HFFc6 (cell line): ENCODE measurements at regions not wholly inside any gene's neighbourhood (a gene's known extent, or its start where the extent isn't known, plus 50 kb on each side); places are given as distances from the start of the nearest gene placed in this dataset.

Experiments used
- DNase-seq: peaks from one replicate; pipeline ENCODE4 v3.0.0-alpha.2; 2018
- H3K27ac Mint-ChIP-seq: 2 replicates; pipeline ENCODE4 v1.8.0; 2020; ENCODE audit warnings: mild to moderate bottlenecking, mixed read lengths
- H3K27me3 Mint-ChIP-seq: 2 replicates; pipeline ENCODE4 v1.8.0; 2021; ENCODE audit warnings: mild to moderate bottlenecking, moderate library complexity, mixed read lengths; ENCODE audit not compliant: insufficient read depth
- H3K36me3 Mint-ChIP-seq: 2 replicates; pipeline ENCODE4 v1.8.0; 2021; ENCODE audit warnings: low read depth, mixed read lengths
- H3K4me1 Mint-ChIP-seq: 2 replicates; pipeline ENCODE4 v1.8.0; 2020; ENCODE audit warnings: low read depth, mixed read lengths
- H3K4me3 Mint-ChIP-seq: 2 replicates; pipeline ENCODE4 v1.8.0; 2020; ENCODE audit warnings: mild to moderate bottlenecking, moderate library complexity, mixed read lengths
- H3K9me3 Mint-ChIP-seq: 2 replicates; pipeline ENCODE4 v1.8.0; 2020; ENCODE audit warnings: mild to moderate bottlenecking, mixed read lengths
- TF ChIP-seq, protein P1 (sequence below): fragments of 200-600 bp; sonication (generic); IDR thresholded peaks from 2 replicates; pipeline ENCODE4 v1.5.0; 2021; ENCODE audit warnings: antibody characterized with exemption, mild to moderate bottlenecking

GRCh38 chr10:33487014-33487776 is 152.7 kb upstream of the NRP1 start:
- no peaks in the 10 kb centered on the region for H3K36me3 Mint-ChIP-seq
- peaks cover 1% of the 10 kb centered on the region for H3K27me3 Mint-ChIP-seq
- H3K4me1 Mint-ChIP-seq: peaks cover 19% of the 10 kb centered on the region; the same call in 1 of the 2 replicates
- no peaks in the 10 kb centered on the region for H3K9me3 Mint-ChIP-seq
- TF ChIP-seq, protein P1, sequence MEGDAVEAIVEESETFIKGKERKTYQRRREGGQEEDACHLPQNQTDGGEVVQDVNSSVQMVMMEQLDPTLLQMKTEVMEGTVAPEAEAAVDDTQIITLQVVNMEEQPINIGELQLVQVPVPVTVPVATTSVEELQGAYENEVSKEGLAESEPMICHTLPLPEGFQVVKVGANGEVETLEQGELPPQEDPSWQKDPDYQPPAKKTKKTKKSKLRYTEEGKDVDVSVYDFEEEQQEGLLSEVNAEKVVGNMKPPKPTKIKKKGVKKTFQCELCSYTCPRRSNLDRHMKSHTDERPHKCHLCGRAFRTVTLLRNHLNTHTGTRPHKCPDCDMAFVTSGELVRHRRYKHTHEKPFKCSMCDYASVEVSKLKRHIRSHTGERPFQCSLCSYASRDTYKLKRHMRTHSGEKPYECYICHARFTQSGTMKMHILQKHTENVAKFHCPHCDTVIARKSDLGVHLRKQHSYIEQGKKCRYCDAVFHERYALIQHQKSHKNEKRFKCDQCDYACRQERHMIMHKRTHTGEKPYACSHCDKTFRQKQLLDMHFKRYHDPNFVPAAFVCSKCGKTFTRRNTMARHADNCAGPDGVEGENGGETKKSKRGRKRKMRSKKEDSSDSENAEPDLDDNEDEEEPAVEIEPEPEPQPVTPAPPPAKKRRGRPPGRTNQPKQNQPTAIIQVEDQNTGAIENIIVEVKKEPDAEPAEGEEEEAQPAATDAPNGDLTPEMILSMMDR: peak; percentile 44; the same call in 1 of the 2 replicates
- no peak for DNase-seq
- no peak overlapping the region; the same call in 1 of the 2 replicates for H3K27ac Mint-ChIP-seq
- peak overlapping the region; percentile 29; the same call in 1 of the 2 replicates for H3K4me3 Mint-ChIP-seq

DNA sequence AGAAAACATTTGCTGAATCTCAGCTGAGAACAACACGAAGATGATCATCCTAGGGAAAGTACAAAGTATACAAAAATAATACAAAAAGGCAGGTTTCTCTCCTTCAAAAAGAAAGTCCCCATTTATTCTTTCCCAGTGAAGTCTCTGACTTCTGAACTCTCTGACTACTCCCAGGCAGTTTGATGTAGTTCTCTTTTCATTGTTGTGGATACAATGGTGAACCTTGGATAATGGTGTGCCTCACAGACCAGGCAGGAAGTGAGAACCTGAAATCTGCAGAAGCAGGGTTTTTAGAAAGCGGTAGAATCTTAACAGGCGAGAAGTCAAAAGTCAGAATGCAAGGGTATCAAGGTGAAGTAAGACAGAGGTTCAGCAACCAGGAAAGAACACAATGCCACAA is 150.8 kb upstream of the NRP1 start:
- Mint-ChIP-seq H3K9me3 (no peaks in the 10 kb centered on the region), H3K27me3 (peaks cover 2% of the 10 kb centered on the region), H3K4me3 (no peak overlapping the region), H3K36me3 (no peaks in the 10 kb centered on the region), H3K4me1 (peaks cover 19% of the 10 kb centered on the region; the same call in 1 of the 2 replicates), H3K27ac (no peak overlapping the region)
- TF ChIP-seq, protein P1: no peak
- DNase-seq: no peak

GRCh38 chr10:33484787-33485186 is 150.3 kb upstream of the NRP1 start:
- no peaks in the 10 kb centered on the region for H3K36me3 Mint-ChIP-seq
- no peak overlapping the region for H3K27ac Mint-ChIP-seq
- peaks cover 19% of the 10 kb centered on the region; the same call in 1 of the 2 replicates for H3K4me1 Mint-ChIP-seq
- no peaks in the 10 kb centered on the region for H3K9me3 Mint-ChIP-seq
- peaks cover 2% of the 10 kb centered on the region for H3K27me3 Mint-ChIP-seq
- TF ChIP-seq, protein P1: no peak
- H3K4me3 Mint-ChIP-seq: no peak overlapping the region
- no peak for DNase-seq

- H3K27ac Mint-ChIP-seq: no peak overlapping the region
- H3K9me3 Mint-ChIP-seq: no peaks in the 10 kb centered on the region
- DNase-seq: no peak
- peaks cover 19% of the 10 kb centered on the region; the same call in 1 of the 2 replicates for H3K4me1 Mint-ChIP-seq
- H3K27me3 Mint-ChIP-seq: peaks cover 2% of the 10 kb centered on the region
- no peak overlapping the region for H3K4me3 Mint-ChIP-seq
- TF ChIP-seq, protein P1: no peak
- no peaks in the 10 kb centered on the region for H3K36me3 Mint-ChIP-seq
Observed at GRCh38 chr10:33483816-33484190, 149.3 kb upstream of the NRP1 start.

DNA sequence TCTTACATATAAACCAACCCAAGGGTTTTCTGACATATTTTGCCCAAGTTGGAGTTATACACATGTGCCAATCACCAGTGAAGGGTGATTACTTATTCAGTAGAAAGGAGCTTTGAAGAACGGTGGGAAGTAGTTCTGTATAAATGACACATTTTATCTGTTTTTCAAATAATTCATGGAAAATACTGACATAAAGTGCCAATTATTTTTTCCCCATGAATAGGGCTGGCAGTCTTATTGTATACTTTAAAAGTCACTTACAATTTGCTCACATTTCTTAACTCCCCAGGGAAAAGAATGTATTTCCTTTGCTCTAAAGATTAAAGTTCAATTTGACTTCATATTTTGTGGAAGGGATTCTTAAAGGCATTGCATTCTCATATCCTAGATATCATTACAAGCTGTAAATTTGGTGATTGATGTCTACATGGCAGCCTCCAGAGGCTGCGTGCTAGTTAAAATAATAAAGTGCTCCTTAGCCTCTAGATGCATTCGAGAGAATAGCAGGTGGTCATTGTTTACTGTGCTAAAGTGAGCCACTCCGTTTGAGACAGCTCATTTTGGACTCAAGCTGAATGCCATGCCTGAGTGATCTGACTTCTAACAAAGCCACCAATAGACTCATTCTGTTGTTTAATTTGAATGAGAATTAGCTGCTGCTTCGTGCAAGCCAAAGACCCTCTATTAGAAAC is 148.8 kb upstream of the NRP1 start:
- Mint-ChIP-seq H3K36me3 (no peaks in the 10 kb centered on the region), H3K27ac (no peak overlapping the region), H3K4me1 (peaks cover 19% of the 10 kb centered on the region; the same call in 1 of the 2 replicates), H3K4me3 (no peak overlapping the region), H3K27me3 (peaks cover 2% of the 10 kb centered on the region), H3K9me3 (no peaks in the 10 kb centered on the region)
- no peak for DNase-seq
- TF ChIP-seq, protein P1: no peak
